GM19351 (cell line): ENCODE measurements at regions not wholly inside any gene's neighbourhood (a gene's known extent, or its start where the extent isn't known, plus 50 kb on each side); places are given as distances from the start of the nearest gene placed in this dataset.
"Not testable (repeated sequence)": the region's sequence is repeated elsewhere in the genome, so short reads cannot be mapped to it uniquely, and the experiment has no call there.

Source experiments
- ATAC-seq: cut with Tn5 transposase; IDR thresholded peaks from one replicate; pipeline ENCODE4 v1.9.1; 2021; ENCODE audit warnings: mild to moderate bottlenecking, moderate library complexity; ENCODE audit not compliant: unreplicated experiment

DNA sequence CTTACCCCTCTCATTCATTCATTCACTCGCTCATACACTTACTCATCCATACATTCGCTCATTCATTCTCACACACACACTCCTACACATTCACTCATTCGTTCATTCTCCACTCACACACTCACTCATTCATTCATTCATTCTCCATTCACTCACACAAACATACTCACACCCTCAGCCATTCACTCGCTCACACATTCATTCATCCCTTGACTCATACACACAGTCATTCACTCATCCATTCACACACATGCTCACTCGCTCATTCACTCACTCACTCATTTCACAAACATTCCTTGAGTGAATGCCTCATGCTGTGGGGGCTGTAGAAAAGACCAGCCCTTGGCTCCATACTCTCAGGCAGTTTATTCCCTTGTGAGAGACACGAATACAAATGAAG lies 151.1 kb upstream of the MAMLD1 start:
- ATAC-seq, result no peak

DNA sequence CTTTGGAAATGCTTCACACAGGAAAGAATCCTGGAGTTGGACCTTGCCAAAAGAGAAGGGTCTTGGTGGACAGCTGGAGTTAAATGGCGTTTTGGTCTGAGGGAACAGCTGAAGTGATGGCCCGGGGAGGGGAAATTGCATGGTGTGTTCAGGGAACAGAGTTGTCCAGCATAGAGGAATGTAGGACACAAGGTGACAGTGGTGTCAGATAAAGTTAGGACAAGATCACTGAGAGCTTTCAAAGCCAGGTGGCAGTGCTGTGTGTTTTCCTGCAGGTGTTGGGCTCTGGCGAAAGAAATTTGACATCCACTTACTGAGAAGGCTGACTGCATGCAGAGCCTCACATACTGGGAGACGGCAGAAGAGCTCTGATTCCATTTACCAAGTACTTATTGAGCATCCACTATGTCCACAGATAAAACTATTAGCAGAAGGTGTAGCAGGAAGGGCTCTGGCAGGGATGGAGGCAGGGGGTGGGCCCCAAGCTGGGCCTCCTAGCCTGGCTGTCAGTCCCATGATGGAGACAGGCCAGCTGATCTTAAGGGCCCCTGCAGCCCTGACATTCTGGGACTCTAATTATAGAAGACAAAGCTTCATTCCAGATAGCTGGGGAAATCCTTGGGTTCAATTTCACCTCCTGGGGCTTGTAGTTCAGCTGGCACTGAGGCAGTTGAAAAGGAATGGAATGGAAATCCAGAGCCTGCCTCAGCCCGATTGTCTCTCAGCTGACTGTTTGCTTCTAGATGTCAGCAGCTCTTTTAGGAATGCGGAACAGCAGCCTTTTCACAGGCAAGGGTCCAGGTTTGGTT lies 150.2 kb upstream of the MAMLD1 start:
- ATAC-seq, result no peak

DNA sequence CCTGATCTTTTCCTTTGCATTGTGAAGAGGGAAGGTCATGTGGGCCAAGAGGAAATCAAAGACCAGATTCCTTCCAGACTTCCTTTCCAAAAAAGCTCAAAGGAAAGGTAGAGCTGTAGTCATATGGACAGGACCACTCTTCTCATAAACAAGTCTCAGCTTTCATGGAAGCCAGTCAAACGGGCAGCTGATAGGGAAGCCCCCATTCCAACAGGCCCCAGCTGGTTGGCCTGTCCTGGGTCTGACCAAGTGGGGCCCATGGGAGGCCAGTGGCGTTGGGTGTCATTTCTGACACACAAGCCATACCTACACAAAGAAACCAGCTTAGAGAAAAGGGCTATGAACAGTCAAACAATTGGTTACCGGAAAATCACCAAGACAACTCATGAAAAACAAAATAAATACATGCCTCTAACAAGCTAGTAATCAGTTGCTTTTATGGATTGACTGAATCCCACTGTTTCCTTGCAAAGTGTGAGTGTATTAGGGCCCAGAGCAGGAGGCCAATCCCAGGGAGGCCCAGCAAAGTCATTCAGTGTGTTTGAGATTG lies 149.6 kb upstream of the MAMLD1 start:
- ATAC-seq, result no peak

DNA sequence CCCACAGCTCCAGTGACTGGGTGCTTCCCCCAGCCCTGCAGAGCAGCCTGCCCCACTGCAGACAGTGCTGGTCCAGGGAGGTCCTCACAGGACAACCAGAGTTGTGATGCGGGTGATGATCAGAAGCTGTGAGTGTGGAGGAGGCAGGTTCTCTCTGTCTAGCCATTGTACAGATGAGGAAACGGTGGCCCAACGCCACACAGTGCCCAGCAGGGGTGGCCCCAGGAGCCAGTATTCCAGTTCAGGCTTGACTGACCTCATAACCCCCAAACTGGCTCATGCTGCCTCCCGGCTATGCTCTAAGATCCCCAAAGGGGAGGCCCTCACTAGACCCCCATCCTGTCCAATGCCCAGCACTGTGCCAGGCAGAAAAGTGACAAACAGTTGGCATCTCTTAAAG lies 147.1 kb upstream of the MAMLD1 start:
- not testable (repeated sequence) for ATAC-seq

DNA sequence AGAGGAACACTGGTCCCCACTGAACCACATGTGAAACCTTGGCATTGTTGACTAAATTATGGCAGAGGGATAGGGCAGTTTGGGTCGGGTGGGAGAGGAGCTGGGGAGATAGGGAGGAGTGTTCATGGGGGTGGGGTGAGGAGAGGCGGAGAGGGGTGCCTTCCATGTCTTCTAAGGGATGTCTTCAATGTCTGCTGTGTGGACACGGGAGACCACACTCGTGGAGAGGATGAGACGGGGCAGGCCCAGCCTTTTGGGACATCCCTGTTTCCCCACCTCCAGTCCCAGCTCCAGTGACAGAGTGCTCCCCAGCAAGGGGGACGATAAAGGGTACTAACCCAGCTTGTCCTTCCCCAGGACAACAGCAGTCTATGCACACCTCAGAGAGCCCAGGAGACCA lies 146.4 kb upstream of the MAMLD1 start:
- no peak for ATAC-seq

DNA sequence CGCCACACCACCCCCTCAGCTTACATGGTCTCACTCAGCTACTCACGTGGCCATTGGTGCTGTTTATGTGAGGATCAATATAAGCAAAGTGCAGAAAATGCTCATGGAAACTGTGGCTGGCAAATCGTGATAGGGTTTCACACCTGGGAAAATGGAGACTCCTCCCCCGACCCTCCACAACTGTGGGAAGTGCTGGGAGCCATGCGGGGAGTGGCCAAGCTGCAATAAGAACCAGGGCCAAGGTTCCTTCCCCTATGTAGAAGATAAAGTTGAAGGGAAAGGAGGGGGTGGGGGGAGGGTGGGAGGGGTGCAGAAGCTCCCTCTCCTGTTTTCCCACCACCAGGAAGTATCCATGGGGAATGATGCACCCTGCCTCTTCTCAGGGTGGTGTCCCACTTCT lies 145.5 kb upstream of the MAMLD1 start:
- ATAC-seq, result no peak

DNA sequence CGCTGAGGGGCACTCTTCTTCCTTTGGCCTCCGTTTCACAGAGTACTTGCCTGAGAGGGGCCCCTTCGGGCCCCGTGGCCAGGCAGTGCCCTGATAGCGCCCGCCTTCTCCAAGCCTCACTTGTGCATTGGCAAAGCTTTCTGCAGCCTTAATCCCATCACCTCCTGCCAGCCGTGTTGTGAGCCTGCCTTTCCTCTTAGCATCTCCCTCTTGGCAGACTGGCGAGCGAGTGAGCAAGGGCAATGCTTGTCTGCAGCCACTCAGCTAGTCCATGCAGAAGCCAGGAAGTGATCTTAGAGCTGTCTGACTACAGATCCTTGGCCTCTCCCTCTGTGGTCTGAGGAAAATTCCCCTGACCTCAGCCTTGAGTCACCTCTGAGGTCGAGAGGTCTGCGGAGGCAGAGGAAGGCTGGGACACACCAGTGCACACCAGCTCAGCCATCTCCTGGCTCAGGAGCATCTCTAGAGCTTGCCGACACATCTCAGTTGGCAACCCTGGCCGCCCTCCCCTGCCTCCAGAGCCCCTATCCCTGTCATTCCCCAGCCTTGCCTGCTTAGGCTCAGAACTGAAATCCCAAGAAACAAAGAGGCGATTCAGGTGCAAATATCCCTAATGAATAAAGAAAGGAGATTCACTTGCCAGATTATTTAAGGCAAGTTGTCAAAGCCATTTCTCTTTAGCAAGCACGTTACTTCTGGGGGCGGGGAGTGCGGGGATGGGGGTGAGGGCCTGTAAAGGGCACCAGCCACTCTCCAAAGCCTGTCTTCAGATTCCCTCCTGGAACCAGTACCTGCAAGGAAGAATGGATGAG lies 143.5 kb upstream of the MAMLD1 start:
- ATAC-seq, result peak; percentile 56

DNA sequence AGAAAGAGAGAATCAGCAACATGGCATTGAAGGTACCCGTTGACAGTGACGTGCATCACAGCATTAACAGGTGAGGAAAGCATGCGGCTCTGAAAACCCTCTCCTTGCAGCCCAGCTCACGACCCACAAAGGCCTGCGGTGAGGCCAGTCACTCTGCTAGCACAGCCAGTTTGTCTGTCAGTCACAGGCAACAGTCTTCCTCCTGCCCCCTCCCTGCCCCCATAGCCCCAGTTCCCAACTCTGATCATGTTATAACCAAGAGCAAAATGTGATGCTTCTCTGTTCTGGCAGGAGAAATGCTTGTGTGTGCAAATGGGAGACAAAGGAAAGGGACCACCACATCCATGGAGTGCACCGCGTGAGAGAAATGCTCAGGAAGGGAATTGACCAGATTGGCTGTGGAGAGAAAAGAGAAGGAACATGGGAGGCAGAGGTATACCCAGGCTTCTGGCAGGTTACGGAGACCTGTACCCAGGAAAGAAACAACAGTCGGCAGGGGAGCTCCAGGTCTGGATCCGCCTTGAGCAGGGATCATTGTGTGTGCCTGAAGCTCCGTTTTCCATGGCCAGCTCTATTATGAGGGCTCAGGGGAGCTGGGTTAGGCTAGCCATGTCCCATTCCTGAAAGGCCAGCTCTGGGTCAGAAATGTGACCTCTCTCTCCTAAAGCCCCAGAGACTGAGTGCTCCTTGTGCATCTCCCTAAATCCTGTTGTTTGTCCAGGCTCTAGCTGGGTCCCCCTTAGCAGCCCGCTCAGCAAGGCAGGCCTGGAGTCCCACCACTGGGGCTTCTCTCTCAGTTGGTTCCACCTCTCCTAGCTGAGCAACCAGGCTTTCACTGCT lies 139.7 kb upstream of the MAMLD1 start:
- no peak for ATAC-seq

DNA sequence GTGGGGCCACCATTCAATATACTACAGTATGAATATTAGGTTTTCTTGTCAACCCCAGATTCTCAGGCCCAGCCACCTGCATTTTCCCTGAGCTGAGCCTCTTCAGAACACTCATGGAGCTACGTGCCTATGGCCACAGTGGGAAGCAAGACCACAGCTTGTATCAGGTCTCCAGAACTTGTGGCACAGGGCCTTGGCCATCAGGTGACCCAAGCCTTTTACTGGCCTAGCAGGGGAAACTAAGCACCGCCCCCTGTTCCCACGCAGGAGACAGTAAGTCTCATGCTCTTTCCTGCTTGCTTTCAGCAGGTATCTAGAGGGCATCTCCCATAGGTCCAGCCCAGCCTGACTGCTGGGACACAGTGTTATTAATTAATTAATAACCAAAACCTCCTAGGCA lies 138.4 kb upstream of the MAMLD1 start:
- ATAC-seq, result no peak

DNA sequence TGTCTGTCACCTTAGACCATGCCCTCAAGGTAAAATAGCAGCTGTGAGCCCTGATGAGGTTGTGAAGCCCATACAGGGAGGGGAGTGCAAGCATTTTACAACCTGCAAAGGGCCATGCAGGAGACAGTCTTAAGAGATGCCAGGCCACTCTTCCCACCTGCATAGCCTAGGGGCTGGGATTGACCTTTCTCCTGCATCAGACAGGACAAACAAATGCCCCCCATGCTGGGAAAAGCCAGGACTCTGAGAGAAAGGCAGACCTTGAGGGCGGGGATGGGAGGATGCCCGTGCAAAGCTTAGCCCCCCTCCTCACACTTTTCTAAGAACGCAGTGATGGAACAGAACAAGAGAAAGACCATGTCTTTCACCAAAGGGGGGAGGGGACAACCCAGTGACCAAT lies 137.9 kb upstream of the MAMLD1 start:
- no peak for ATAC-seq

DNA sequence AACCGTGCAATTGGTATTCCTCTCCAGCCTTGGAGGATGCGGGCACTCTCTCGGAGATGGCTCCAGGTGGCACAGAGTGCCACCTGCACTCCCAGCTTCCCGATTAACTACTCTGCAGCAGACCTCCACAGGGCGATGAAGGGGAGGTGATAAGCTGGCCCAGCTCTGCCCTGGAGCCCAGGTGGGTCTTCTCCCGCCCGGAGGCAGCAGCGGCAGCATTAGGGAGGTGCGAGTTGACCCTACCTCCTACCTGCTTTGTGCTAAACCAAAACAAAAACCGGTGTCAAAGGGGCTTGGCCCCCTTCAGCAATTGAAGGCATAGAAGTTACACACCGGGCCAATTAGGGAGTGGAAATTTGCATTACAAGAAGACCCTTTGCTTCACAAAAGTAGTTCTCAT lies 137.4 kb upstream of the MAMLD1 start:
- ATAC-seq, result no peak

DNA sequence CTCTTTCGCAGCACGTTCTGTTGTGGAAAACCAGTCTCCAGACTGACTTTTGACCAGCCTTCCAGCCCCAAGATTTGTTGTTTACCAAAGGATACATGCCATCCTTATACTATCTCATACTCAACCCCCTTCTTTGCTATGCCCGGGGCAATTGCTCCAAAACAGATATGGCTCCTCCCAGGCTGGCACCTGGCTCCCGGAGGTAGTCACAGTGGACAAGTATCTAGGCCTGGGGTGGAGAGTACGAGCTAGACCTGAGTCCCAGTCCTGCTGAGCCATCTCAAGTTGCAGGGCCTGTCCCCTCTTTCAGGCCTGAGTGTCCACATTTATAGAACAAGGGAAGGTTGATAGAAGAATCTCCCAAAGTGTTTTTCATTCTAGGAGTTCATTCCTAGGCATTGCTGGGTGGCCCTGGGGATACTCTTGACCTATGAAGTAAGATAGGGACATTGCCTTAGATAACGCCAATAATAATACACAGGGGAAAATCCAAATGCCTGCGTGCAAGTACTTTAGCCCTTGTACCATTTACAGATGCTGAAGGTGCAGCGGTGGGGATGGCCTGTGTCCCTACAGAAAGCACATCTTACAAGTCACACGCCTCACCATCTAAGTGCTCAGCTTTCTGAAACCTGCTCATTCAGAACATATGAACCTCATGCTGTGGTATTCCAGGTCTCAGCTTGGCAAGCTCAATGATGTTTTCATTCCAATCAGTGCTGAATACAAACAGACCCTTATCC lies 136.7 kb upstream of the MAMLD1 start:
- ATAC-seq, result no peak

DNA sequence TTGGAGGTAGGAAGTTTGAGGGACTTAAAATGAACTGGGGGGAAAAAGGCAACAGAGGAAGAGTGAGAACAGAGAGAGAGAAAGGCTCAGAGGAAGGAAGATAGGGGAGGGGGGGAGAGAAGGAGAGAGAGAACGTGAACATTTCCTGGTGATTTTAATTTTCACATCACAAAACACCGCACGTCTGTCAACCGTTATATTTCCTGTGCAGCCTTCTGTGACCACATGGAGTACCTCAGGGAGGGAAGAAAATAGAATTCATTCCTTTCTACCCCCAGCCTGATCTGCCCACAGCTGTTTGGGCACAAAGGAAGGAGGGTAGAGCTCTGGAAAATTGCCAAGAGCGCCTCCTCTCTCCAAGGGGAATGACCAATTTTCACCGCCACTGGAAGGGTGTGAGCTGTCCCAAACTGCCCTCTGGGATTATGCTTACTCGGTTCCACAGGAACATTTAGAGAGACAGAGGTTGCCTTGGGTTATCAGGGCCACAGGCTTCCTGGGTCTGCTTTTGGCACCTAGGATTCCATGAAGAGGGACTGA lies 135.7 kb upstream of the MAMLD1 start:
- no peak for ATAC-seq

DNA sequence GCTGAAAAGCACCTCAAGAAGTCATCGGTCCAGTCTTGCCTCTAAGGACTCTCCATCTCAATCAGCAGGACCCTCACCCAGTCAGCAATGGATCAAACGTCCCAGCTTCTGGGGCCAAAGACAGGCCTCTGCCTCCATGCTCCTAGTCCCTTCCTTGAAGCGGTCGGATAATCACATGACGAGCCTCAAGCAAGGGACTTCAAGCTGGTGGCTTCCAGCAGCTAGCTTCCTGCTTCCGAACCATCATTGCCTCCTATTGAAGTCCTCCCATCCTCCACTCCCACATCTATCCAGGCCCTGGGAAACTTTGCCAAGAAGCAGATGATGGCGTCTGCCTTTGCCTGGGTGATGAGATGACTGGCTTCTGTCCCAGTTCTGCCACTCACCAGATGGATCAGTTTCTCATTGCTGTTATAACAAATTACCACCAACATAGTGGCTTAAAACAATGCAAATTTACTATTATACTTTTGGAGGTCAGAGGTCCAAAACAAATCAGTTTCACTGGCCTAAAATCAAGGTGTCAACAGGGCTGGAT lies 135.2 kb upstream of the MAMLD1 start:
- ATAC-seq, result no peak

DNA sequence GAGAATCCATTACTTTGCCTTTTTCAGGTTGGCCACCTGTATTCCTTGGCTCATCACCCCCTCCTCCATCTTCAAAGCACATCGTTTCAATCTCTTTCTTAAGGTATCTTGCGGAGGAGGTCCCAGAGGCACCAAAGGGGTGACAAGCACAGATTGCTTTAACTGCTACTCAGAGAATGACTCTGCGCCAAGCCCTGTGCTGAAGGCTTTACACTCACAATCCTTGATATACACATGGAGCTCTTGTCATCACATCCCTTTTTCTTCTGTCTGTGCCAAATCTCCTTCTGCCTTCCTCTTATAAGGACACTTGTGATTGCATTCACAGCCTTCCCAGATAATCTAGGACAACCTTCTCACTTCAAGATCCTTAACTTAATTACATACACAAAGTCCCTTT lies 134.7 kb upstream of the MAMLD1 start:
- no peak for ATAC-seq

DNA sequence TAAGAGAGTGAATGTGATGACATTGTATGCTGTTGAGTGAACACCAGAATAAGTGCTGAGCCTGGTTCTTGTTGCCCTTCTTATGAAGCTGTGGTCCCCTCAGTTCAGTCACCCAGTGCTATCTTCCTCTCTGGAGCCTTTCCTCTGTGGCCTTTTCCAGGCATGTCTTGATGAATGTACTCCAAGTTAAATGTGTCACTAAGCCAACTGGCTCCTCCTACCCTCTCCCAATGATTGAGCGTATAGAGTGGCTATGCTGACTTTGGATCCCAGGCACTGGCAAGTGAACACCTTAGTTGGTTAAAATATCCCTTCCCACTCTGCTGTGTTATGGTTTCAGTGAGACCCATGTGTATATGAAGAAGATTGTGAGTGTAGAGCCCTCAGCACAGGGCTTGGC lies 134.1 kb upstream of the MAMLD1 start:
- no peak for ATAC-seq

DNA sequence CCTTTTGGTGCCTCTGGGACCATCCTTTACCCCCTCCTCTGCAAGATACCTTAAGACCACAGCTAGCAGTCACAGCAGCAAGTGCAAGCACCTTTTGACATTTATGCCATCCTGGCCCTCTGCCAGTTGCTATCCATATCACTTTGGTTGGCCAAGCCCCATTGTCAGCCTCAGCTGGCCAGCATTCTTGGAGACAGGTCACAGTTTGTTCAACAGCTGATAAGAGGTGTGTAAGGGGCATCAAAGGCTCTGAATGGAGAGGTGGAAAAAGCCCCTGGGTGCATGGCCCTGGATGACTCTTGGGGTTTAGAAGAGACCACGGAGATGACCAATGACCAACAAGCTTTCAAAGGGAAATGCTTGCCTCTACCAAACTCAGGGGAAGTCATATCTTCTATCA lies 133.6 kb upstream of the MAMLD1 start:
- no peak for ATAC-seq

DNA sequence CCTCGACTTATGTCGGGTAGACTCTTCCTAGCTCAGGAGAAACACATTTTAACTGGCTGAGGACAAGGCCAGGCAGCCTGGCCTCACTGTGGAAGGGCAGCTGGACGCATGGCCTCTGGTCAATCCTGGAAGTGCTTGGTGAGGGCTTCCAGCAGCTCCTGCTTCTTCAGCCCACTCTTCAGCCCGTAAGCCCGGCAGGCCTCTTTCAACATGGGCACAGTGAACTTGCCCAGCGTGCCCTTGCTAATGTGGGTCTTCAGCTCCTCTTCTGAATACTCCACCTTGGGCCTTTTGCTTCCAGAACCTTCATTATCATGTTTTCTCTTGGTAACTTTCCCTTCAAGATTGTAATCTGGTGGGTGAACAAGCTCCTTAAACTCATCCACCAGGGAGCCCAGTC lies 132.2 kb upstream of the MAMLD1 start:
- not testable (repeated sequence) for ATAC-seq

DNA sequence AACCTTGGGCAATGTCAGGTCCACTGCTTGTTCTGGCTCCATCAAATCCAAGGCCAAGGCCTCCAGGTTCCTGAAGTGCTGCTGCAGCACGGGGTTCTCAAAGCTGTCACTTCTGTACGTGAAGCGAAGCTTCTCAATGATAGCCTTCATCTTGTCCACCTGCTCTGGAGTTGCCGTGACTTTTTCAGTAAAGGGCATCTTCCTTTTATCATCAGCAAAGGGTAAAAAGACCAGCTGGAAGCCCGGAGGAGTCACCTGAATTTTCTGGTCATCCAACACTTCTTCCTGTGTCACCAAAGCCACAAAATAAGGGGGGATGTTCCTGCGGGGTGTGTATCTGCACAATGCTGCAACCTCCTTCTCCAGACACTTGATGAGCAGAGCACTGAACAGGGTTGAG lies 131.7 kb upstream of the MAMLD1 start:
- ATAC-seq, result not testable (repeated sequence)

DNA sequence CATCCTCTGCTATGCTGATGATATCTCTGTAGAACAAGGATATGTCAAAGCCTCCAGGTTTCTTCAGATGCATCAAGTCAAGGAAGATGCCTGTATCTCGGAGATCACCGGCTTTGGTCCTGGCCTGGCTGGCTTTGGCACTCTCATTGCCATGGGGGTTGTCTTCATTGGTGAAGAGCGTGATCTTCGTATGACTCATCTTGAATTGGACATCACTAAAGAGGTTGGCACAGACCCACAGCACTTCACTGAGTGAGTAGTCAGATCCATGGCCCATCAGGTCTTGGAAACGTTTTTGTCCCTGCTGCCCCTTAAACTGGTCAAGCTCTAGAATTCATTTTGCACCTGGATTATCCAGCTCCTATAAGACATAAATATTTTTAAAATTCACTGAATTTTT lies 130.9 kb upstream of the MAMLD1 start:
- not testable (repeated sequence) for ATAC-seq
